HG02938 (cell line): ENCODE measurements at regions not wholly inside any gene's neighbourhood (a gene's known extent, or its start where the extent isn't known, plus 50 kb on each side); places are given as distances from the start of the nearest gene placed in this dataset.
A peak's percentile ranks its signal among the peaks of the same experiment; 100 is the strongest.
"Not testable (repeated sequence)": the region's sequence is repeated elsewhere in the genome, so short reads cannot be mapped to it uniquely, and the experiment has no call there.

Experiments used
- ATAC-seq: cut with Tn5 transposase; IDR thresholded peaks from one replicate; pipeline ENCODE4 v1.9.1; 2021; ENCODE audit warnings: mild to moderate bottlenecking, moderate library complexity; ENCODE audit not compliant: unreplicated experiment

- no peak for ATAC-seq
Observed at GRCh38 chr12:92987362-92987761, 58.3 kb upstream of the EEA1 start.

DNA sequence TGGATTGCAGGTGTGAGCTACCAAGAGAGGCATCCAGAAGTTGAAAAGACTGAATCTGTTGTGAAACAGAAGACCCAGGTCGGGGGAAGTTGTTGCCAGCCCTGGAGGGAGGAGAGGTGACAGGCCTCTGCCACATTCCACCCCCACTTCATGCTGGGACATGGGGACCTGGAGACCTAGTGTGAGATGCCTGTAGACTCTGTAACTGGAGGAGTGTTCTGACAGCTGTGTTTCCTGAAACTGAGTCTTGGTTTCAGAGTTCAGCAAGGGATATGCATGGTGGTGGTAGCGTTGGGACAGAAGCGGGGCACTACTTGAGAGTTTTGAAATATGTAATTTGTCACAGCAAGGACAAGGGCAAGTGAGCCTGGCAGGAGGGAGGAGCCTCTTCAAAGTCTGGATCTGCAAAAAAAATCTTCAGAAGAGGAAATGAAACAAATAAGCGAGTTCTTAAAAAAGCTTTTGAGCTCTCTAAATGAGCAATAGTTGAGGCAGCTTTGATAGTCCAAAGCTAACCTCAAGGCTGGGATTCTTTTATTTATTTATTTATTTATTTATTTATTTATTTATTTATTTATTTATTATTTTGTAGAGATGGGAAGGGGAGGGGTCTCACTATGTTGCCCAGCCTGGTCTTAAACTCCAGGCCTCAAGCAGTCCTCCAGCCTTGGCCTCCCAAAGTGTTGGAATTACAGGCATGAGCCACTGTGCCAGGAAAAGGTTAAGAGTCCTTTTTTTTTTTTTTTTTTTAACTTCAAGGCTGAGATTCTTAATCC lies 58.9 kb upstream of the EEA1 start:
- peak; percentile 87 for ATAC-seq

- no peak for ATAC-seq
Observed at GRCh38 chr12:92988622-92989130, 59.6 kb upstream of the EEA1 start.

GRCh38 chr12:92989715-92990484 lies 60.8 kb upstream of the EEA1 start:
- ATAC-seq, result no peak

DNA sequence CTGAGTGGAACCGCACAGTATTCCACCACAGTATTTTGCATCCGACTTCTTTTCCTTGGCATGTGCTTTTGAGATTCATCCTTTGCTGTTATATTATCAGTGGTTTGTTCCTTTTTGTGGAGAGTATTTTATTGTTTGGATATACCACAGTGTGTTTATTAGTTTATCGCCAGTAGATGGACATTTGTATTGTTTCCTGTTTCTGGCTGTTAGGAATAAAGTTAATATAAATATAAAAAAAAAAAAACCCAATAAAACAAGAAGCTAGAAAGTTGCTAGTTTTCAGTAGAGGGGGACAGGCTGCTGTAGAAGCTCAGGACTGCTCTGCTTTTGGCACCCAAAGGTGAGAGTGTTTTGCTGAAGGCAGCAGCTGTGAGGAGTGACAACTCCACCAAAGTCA lies 62.0 kb upstream of the EEA1 start:
- no peak for ATAC-seq

DNA sequence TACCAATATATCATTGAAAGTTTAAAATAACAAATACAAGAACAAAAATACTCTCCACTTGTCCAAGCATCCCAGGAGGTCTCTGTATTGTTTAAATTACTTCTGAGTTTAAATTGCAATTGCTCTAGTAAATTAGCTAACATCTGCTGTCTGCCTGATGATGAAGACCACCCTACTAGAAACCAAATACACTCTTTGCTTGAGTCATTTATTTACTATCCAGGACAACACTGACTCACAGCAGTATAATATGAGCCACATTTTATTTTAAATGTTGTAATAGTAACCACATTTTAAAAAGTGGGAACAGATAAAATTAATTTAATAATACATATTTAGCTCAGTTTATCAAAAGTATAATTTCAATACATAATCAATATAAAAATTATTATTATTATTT lies 62.9 kb upstream of the EEA1 start:
- ATAC-seq, result no peak

GRCh38 chr12:92993259-92993658 lies 64.2 kb upstream of the EEA1 start:
- no peak for ATAC-seq

DNA sequence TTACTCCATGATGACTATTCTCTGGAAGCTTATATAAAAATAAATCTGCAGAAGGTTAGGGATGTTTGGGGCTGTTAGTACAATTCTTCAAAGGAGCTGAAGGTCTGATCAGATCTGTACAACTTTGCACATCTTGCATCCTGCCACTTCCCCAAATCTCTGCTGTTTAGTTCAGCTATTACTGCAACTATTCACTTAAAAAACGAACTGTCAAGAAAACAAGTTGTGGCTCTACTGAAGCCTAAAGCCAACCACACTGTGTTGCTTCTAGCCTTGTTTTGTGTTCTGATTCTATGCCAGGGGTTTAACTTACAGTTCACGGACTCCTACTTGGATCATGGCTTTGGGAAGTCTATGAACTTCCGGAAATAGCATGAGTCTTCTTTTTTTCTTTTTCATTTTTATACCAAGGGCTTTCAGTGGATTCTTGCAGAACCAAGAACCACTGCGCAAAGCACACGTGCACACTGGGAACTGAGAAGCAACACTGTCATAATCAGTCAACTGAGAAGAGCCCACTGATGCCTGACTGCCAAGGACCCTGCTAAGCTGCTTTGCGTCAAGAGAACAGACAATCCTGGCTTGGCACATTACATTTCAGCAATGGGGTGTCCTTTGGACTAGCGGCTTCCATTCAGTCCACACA lies 66.3 kb upstream of the EEA1 start:
- peak; percentile 66 for ATAC-seq

DNA sequence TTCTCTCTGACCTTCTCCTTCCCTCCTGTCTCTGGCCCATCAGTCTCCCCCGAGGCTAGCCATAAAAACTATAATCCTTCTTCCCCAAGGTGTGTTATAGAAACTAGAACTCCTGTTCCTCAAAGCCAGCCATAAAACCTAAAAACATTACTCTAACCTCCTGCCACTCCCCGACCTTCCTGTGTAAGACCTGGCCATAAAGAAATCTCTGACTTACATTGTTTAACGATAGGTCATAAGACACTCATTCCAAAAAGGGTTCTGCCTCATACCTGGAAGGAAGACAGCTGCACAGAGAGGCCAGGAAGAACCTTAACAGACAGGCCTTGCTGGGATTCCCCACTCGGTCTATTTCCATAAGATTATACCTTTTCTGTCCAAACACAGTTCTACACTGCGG lies 70.9 kb upstream of the EEA1 start:
- no peak for ATAC-seq

DNA sequence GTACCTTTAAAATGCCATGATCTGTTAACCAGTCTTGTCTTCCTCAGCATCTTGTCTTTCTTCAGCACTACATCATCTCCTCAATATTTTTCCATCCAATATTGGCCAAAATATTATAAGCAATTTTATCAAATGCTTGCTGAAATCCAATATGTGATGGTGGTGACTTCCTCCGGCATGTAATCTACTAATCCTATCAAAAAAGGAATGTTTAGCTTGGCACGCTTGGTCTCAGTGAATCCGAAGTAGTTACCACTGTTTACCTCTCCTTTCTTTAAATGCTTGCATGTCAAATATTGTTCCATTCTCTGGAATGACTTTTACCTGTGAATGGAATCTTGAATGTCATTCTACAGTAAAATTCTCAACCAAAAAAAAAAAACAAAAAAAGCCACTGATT lies 72.3 kb upstream of the EEA1 start:
- no peak for ATAC-seq

DNA sequence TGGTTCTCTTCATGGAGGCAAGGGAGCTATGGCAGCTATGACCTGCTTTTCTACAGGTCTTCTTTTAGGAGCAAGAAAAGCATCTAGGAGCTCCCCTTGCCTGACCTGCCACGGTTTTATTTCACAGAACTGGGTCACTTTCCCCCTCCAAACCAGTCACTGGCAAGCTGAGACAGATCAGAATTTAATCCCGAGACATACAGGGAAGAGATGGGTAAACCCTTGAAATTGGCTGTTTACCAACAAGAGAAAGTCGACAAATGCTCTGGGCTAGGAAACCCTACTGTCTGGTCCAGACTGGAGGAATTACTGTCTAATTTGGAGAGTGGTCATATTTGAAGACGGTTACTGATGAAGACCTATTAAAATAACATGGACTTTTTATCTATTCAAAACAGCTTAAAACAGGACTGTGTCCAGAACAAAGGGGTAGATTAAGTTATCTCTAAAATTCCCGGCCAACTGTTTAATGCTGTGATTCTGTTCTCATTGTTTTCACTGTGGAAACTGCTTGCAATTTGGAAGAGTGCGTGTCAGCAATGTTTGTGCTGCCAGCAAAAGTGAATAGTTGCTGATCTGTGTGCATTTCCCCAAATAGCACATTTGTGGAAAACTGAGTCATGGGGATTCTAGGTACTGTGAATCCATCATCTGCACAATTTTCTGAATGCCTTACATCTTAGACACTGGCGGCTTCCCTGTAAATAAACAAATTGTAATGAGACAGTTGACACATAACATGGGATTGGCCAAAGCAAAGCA lies 73.4 kb upstream of the EEA1 start:
- ATAC-seq, result no peak

GRCh38 chr12:93003531-93004239 lies 74.6 kb upstream of the EEA1 start:
- no peak for ATAC-seq

DNA sequence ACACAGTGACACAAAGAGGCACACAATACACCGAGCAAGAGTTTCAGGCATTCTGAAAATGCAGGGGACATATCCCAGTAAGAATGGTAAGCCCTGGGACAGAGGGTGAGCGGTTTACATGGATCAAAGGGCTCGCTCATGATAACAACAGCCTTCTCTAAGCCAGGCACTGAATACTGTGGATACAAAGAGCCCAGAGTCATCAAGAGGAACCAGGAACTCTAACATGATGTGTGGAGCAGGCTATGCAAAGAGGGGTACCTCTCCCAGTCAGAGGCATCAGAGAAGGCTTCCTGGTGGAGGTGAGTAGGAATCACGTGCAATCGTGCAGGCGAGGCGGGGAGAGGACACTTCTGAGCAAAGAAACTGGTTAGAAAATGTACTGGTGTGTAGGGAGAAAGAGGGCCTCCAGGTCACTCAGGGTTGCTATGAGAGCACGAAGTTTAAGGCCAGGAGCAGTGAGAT lies 76.9 kb upstream of the EEA1 start:
- ATAC-seq, result no peak

- ATAC-seq, result no peak
Observed at GRCh38 chr12:93006471-93007208, 77.5 kb upstream of the EEA1 start.

DNA sequence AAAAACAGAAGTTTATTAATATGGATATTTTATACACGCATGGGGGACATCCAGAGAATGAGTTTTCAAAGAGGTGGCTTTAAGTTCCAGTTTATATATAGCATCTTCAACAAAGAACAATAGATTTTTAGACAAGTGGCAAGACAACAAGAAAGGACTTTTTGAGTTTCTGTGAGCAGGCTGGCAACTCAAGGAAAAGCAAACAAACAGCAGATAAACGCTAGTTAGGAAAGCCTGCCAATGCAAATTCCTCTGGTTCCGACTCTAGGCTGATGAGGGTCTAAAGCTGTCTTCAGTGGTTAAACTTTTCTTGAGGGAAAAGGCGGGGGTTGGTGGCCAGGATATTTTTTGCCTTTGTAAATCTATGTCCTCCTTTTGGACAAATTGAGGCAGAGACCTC lies 78.4 kb upstream of the EEA1 start:
- ATAC-seq, result no peak

- ATAC-seq, result peak; percentile 86
Observed at GRCh38 chr12:93008044-93008778, 79.1 kb upstream of the EEA1 start.

DNA sequence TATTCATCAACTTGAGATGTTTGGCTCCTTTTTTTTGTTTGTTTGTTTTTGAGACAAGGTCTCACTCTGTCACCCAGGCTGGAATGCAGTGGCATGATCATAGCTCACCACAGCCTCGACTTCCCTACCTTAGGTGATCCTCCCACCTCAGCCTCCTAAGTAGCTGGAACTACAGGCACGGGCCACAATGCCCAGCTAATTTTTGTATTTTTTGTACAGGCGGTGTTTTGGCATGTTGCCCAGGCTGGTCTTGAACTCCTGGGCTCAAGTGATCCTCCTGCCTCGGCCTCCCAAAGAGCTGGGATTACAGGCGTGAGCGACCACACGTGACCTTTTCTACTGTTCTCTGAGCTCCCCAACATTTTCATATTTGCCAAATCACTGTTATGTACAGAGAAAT lies 79.8 kb upstream of the EEA1 start:
- ATAC-seq, result not testable (repeated sequence)

GRCh38 chr12:93009533-93009932 lies 80.4 kb upstream of the EEA1 start:
- ATAC-seq, result no peak

GRCh38 chr12:93010461-93010860 lies 81.4 kb upstream of the EEA1 start:
- no peak for ATAC-seq
